ENCODE measurements at regions not wholly inside any gene's neighbourhood (a gene's known extent, or its start where the extent isn't known, plus 50 kb on each side); places are given as distances from the start of the nearest gene placed in this dataset.

- no peak for DNase-seq
Measured at GRCh38 chr11:134521452-134522289, 109.6 kb upstream of the B3GAT1 start.

- DNase-seq, result no peak
Measured at GRCh38 chr11:134521001-134521400, 109.0 kb upstream of the B3GAT1 start.

- DNase-seq, result no peak
Measured at GRCh38 chr11:134519788-134520187, 107.7 kb upstream of the B3GAT1 start.

- no peak for DNase-seq
Measured at GRCh38 chr11:134519390-134519750, 107.3 kb upstream of the B3GAT1 start.

GRCh38 chr11:134518616-134519389 lies 106.8 kb upstream of the B3GAT1 start:
- DNase-seq, result no peak

GRCh38 chr11:134517621-134518293 lies 105.7 kb upstream of the B3GAT1 start:
- no peak for DNase-seq

GRCh38 chr11:134517115-134517514 lies 105.1 kb upstream of the B3GAT1 start:
- no peak for DNase-seq

- DNase-seq, result no peak
Measured at GRCh38 chr11:134516529-134516928, 104.5 kb upstream of the B3GAT1 start.

- DNase-seq, result no peak
Measured at GRCh38 chr11:134515081-134515960, 103.3 kb upstream of the B3GAT1 start.

- DNase-seq, result no peak
Measured at GRCh38 chr11:134514354-134514951, 102.4 kb upstream of the B3GAT1 start.

GRCh38 chr11:134513585-134514120 lies 101.6 kb upstream of the B3GAT1 start:
- DNase-seq, result no peak

- DNase-seq, result no peak
Measured at GRCh38 chr11:134512571-134513538, 100.8 kb upstream of the B3GAT1 start.

- no peak for DNase-seq
Measured at GRCh38 chr11:134512061-134512460, 100.0 kb upstream of the B3GAT1 start.

GRCh38 chr11:134511255-134511654 lies 99.2 kb upstream of the B3GAT1 start:
- no peak for DNase-seq

- no peak for DNase-seq
Measured at GRCh38 chr11:134510233-134511040, 98.4 kb upstream of the B3GAT1 start.

GRCh38 chr11:134509381-134510232 lies 97.6 kb upstream of the B3GAT1 start:
- DNase-seq, result no peak

- DNase-seq, result no peak
Measured at GRCh38 chr11:134508219-134508990, 96.4 kb upstream of the B3GAT1 start.

- no peak for DNase-seq
Measured at GRCh38 chr11:134506046-134506445, 94.0 kb upstream of the B3GAT1 start.
